GM19324 (cell line): ENCODE measurements at regions not wholly inside any gene's neighbourhood (a gene's known extent, or its start where the extent isn't known, plus 50 kb on each side); places are given as distances from the start of the nearest gene placed in this dataset.

Experiments used
- ATAC-seq: cut with Tn5 transposase; IDR thresholded peaks from one replicate; pipeline ENCODE4 v1.9.1; 2021; ENCODE audit warnings: mild to moderate bottlenecking, moderate library complexity; ENCODE audit not compliant: unreplicated experiment, low FRiP score

DNA sequence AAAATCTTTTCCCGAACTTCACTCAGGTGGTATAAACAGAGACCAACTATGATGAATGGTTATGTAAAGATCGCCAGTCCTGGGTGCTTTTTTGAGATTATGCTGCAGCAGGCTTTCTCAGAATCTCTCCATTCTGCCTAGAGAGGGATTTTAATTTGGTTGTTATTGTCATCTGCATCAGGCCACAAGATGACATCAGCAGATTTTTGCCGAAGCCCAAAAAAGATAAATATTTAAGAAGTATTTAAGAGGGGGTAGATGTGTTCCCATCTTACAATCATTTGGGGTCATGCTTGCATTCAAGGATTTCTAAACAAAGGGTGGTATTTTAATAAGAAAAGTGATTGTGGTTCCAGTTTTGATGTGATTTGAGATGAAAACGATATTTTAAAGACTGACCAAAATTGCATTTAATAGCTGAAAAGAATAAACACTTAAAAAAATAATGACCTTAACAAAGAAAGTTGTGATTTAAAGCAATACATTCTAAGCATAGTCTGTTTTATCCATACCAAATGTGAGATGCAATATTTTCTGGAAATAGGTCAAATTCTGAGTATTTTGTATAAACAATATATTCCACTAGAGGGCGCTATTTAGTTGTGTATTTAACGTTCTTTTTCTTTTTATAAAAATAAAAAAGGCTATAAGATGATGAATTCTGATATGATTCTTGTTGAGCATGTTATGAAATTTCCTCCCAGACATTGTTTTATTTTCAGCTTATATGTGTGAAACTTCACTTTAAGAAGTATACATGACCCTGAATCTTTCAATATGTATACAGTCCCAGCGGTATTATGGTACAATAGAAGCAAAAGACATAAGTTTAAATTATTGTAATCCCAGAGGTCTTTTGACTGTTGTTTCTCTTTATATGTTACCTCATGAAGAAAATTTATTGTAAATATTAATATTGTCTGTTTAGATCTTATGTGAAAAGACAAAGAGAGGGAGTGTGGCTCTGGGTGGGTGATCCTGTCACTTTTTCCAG is 51.0 kb upstream of the ZFP64 start:
- no peak for ATAC-seq
